Left lobe of liver (tissue), 2 donors: ENCODE measurements at regions not wholly inside any gene's neighbourhood (a gene's known extent, or its start where the extent isn't known, plus 50 kb on each side); places are given as distances from the start of the nearest gene placed in this dataset.
"Not testable (repeated sequence)": the region's sequence is repeated elsewhere in the genome, so short reads cannot be mapped to it uniquely, and the experiment has no call there.

ENCODE experiments used
- ATAC-seq: fragments of 200-7000 bp; cut with Tn5 transposase; one replicate; pipeline ENCODE4 v1.9.1; 2020; ENCODE audit warnings: mild to moderate bottlenecking, moderate library complexity
- DNase-seq: peaks from one replicate; pipeline ENCODE4 v3.0.0-alpha.2; 2020; ENCODE audit warnings: low spot score
- donor health status: DM: no; HTN: no; CAD: no; lungs with moderate emphysema.
- donor health status: DM: no; HTN: yes; CAD: no.

GRCh38 chr3:127420829-127421228 lies 133.0 kb upstream of the PRR20G start:
- DNase-seq, result no peak
- no peak for ATAC-seq

GRCh38 chr3:127419641-127420553 lies 132.1 kb upstream of the PRR20G start:
- DNase-seq (no peak), ATAC-seq (no peak)

GRCh38 chr3:127419182-127419581 lies 131.3 kb upstream of the PRR20G start:
- DNase-seq, result no peak

GRCh38 chr3:127418560-127419147 lies 130.8 kb upstream of the PRR20G start:
- no peak for ATAC-seq
- DNase-seq, result no peak

More at GRCh38 chr3:127419182-127419581, 131.3 kb upstream of the PRR20G start:
- no peak for ATAC-seq

GRCh38 chr3:127417709-127418559 lies 130.1 kb upstream of the PRR20G start:
- no peak for DNase-seq

GRCh38 chr3:127413871-127414270 lies 126.0 kb upstream of the PRR20G start:
- no peak for DNase-seq
- ATAC-seq, result no peak

More at GRCh38 chr3:127417709-127418559, 130.1 kb upstream of the PRR20G start:
- no peak for ATAC-seq

- no peak for DNase-seq
- no peak for ATAC-seq
These were observed 125.5 kb upstream of the PRR20G start for GRCh38 chr3:127413318-127413673.

GRCh38 chr3:127412578-127413317 lies 124.9 kb upstream of the PRR20G start:
- ATAC-seq, result no peak
- DNase-seq, result no peak

- not testable (repeated sequence) for ATAC-seq, DNase-seq
These were observed 124.0 kb upstream of the PRR20G start for GRCh38 chr3:127411875-127412274.

GRCh38 chr3:127411083-127411727 lies 123.4 kb upstream of the PRR20G start:
- DNase-seq (no peak), ATAC-seq (no peak)

- DNase-seq (no peak), ATAC-seq (no peak)
These were observed 122.8 kb upstream of the PRR20G start for GRCh38 chr3:127410678-127411077.

- DNase-seq, result no peak
- no peak for ATAC-seq
These were observed 122.3 kb upstream of the PRR20G start for GRCh38 chr3:127410137-127410488.

GRCh38 chr3:127409421-127410136 lies 121.7 kb upstream of the PRR20G start:
- ATAC-seq (no peak), DNase-seq (peak; percentile 29)

- ATAC-seq, result no peak
These were observed 121.0 kb upstream of the PRR20G start for GRCh38 chr3:127408684-127409420.

GRCh38 chr3:127408022-127408683 lies 120.3 kb upstream of the PRR20G start:
- ATAC-seq (no peak), DNase-seq (no peak)

More at GRCh38 chr3:127408684-127409420, 121.0 kb upstream of the PRR20G start:
- no peak for DNase-seq

GRCh38 chr3:127407026-127407939 lies 119.4 kb upstream of the PRR20G start:
- DNase-seq, result no peak

GRCh38 chr3:127406309-127407025 lies 118.6 kb upstream of the PRR20G start:
- no peak for DNase-seq
- ATAC-seq, result peak; percentile 28

More at GRCh38 chr3:127407026-127407939, 119.4 kb upstream of the PRR20G start:
- ATAC-seq, result no peak
